Neuronal stem cell (in vitro differentiated cells): ENCODE measurements at regions not wholly inside any gene's neighbourhood (a gene's known extent, or its start where the extent isn't known, plus 50 kb on each side); places are given as distances from the start of the nearest gene placed in this dataset.

Experiments used
- DNase-seq: peaks from one replicate; pipeline ENCODE4 v3.0.0-alpha.2; 2013; ENCODE audit warnings: low spot score
- H2AFZ ChIP-seq: one replicate; pipeline ENCODE4 v1.6.1; 2013; ENCODE audit warnings: mild to moderate bottlenecking, low read length, inconsistent platforms
- H2AK5ac ChIP-seq: 2 replicates; pipeline ENCODE4 v1.6.1; 2013; ENCODE audit warnings: low read depth, mild to moderate bottlenecking, inconsistent platforms, low read length, moderate library complexity, mixed read lengths
- H2BK120ac ChIP-seq: 2 replicates; pipeline ENCODE4 v1.6.1; 2013; ENCODE audit warnings: low read depth, mild to moderate bottlenecking, inconsistent platforms, low read length, moderate library complexity, mixed read lengths
- H2BK12ac ChIP-seq: one replicate; pipeline ENCODE4 v1.6.1; 2013; ENCODE audit warnings: low read length, inconsistent platforms
- H2BK15ac ChIP-seq: 2 replicates; pipeline ENCODE4 v1.6.1; 2013; ENCODE audit warnings: mild to moderate bottlenecking, low read length, inconsistent platforms, mixed read lengths
- H2BK5ac ChIP-seq: one replicate; pipeline ENCODE4 v1.6.1; 2013; ENCODE audit warnings: inconsistent platforms, mild to moderate bottlenecking, low read length, moderate library complexity
- H3K14ac ChIP-seq: one replicate; pipeline ENCODE4 v1.6.1; 2013; ENCODE audit warnings: low read length, inconsistent platforms
- H3K18ac ChIP-seq: 2 replicates; pipeline ENCODE4 v1.6.1; 2013; ENCODE audit warnings: low read length, inconsistent platforms
- H3K23ac ChIP-seq: 2 replicates; pipeline ENCODE4 v1.6.1; 2013; ENCODE audit warnings: low read depth, mild to moderate bottlenecking, mixed read lengths, low read length, inconsistent platforms; ENCODE audit not compliant: poor library complexity
- H3K27ac ChIP-seq: replicated peaks from 3 replicates; pipeline ENCODE4 v1.5.1; 2013; ENCODE audit warnings: low read length, inconsistent platforms
- H3K27me3 ChIP-seq, 3 experiments: 2 replicates each; pipeline ENCODE4 v1.6.1; 2013; ENCODE audit warnings: low read length in 3 of 3, mild to moderate bottlenecking in 2 of 3, inconsistent platforms in 1 of 3, low read depth in 1 of 3, mixed read lengths in 1 of 3, moderate library complexity in 1 of 3; ENCODE audit not compliant: control insufficient read depth in 3 of 3, insufficient read depth in 3 of 3
- H3K36me3 ChIP-seq, 2 donors: replicated peaks in 1 of 2; 2 replicates each; pipeline ENCODE4 v1.6.1; 2013; ENCODE audit warnings: low read length in 2 of 2; ENCODE audit not compliant: control insufficient read depth in 2 of 2, insufficient read depth in 2 of 2
- H3K4ac ChIP-seq: 2 replicates; pipeline ENCODE4 v1.6.1; 2013; ENCODE audit warnings: inconsistent platforms, mild to moderate bottlenecking, low read length, moderate library complexity
- H3K4me1 ChIP-seq, 2 donors: 1 replicate in 1 of 2; 2 replicates in 1 of 2; pipeline ENCODE4 v1.6.1; 2013; ENCODE audit warnings: low read length in 2 of 2, low read depth in 1 of 2; ENCODE audit not compliant: control insufficient read depth in 2 of 2, insufficient read depth in 1 of 2
- H3K4me2 ChIP-seq: one replicate; pipeline ENCODE4 v1.6.1; 2013; ENCODE audit warnings: mild to moderate bottlenecking, low read length, inconsistent platforms; ENCODE audit not compliant: insufficient read depth, poor library complexity, severe bottlenecking
- H3K4me3 ChIP-seq, 2 donors: 2 replicates each; pipeline ENCODE4 v1.5.1; 2013; ENCODE audit warnings: low read length in 2 of 2, mild to moderate bottlenecking in 2 of 2, inconsistent platforms in 1 of 2, moderate library complexity in 1 of 2
- H3K79me1 ChIP-seq: one replicate; pipeline ENCODE4 v1.6.1; 2013; ENCODE audit warnings: low read depth, mild to moderate bottlenecking, inconsistent platforms, low read length, moderate library complexity
- H3K9ac ChIP-seq: one replicate; pipeline ENCODE4 v1.6.1; 2013; ENCODE audit warnings: mild to moderate bottlenecking, low read depth, low read length, inconsistent platforms; ENCODE audit not compliant: poor library complexity
- H3K9me3 ChIP-seq, 2 donors: replicated peaks in 1 of 2; 2 replicates each; pipeline versions ENCODE3 to v1.6.1; 2013; ENCODE audit warnings: low read length in 2 of 2, mild to moderate bottlenecking in 2 of 2, inconsistent platforms in 1 of 2, low read depth in 1 of 2, mixed read lengths in 1 of 2, moderate library complexity in 1 of 2; ENCODE audit not compliant: control insufficient read depth in 2 of 2, insufficient read depth in 1 of 2
- H4K8ac ChIP-seq: one replicate; pipeline ENCODE4 v1.6.1; 2013; ENCODE audit warnings: low read depth, mild to moderate bottlenecking, inconsistent platforms, low read length, moderate library complexity
- H4K91ac ChIP-seq: one replicate; pipeline ENCODE4 v1.6.1; 2013; ENCODE audit warnings: low read length, low read depth, mild to moderate bottlenecking, inconsistent platforms; ENCODE audit not compliant: poor library complexity
- WGBS, 2 donors: extraction: QIAGEN DNeasy Blood & Tissue Kit; methylation state at CpG; one replicate each; pipeline ENCODE4 v1.1.7; 2013; ENCODE audit warnings: missing lambda C conversion rate in 2 of 2, mixed read lengths in 1 of 2; ENCODE audit not compliant: insufficient read length in 2 of 2, insufficient replicate concordance in 1 of 2; ENCODE audit errors: extremely low coverage in 2 of 2; 5-methylcytosine and 5-hydroxymethylcytosine counted together

- Histone ChIP-seq H2BK120ac (no peak overlapping the region), H4K8ac (no peak overlapping the region), H3K79me1 (no peaks in the 10 kb centered on the region), H3K36me3 (no peaks in the 10 kb centered on the region), H3K14ac (no peak overlapping the region), H2BK12ac (no peak overlapping the region), H3K4ac (no peak overlapping the region), H2AK5ac (no peak overlapping the region), H4K91ac (no peak overlapping the region), H3K4me1 (no peaks in the 10 kb centered on the region), H3K9ac (no peak overlapping the region), H2BK5ac (no peak overlapping the region), H3K18ac (no peak overlapping the region), H3K9me3 (no peaks in the 10 kb centered on the region), H3K27ac (no peak overlapping the region), H3K27me3 (peaks cover 0 to 3% (median 0%) of the 10 kb centered on the region in 3 experiments), H3K4me3 (no peak overlapping the region), H2AFZ (no peak overlapping the region), H3K23ac (no peak overlapping the region), H2BK15ac (no peak overlapping the region), H3K4me2 (no peak overlapping the region)
- no peak for DNase-seq
- WGBS, 2 donors, result no CpG with 5 or more reads among the region's 4 CpGs
Observed at GRCh38 chr20:52268184-52268749, 76.7 kb upstream of the ZFP64 start.

GRCh38 chr20:52267418-52267817, 75.8 kb upstream of the ZFP64 start:
- H2BK15ac ChIP-seq, result no peak overlapping the region
- H3K14ac ChIP-seq, result no peak overlapping the region
- no peak overlapping the region for H2BK5ac ChIP-seq
- peaks cover 0 to 6% (median 0%) of the 10 kb centered on the region in 3 experiments for H3K27me3 ChIP-seq
- DNase-seq, result no peak
- no peak overlapping the region for H2AFZ ChIP-seq
- no peak overlapping the region for H3K4ac ChIP-seq
- no peak overlapping the region for H2BK120ac ChIP-seq
- no peak overlapping the region for H4K91ac ChIP-seq
- no peak overlapping the region for H3K4me3 ChIP-seq
- no peaks in the 10 kb centered on the region for H3K9me3 ChIP-seq
- no peak overlapping the region for H3K23ac ChIP-seq
- H4K8ac ChIP-seq, result no peak overlapping the region
- no peak overlapping the region for H2AK5ac ChIP-seq
- no peaks in the 10 kb centered on the region for H3K4me1 ChIP-seq
- no peak overlapping the region for H3K18ac ChIP-seq
- H3K4me2 ChIP-seq, result no peak overlapping the region
- H3K9ac ChIP-seq, result no peak overlapping the region
- no peak overlapping the region for H3K27ac ChIP-seq
- no peak overlapping the region for H2BK12ac ChIP-seq
- H3K36me3 ChIP-seq, result no peaks in the 10 kb centered on the region
- H3K79me1 ChIP-seq, result no peaks in the 10 kb centered on the region

- no peaks in the 10 kb centered on the region for H3K9me3 ChIP-seq
- WGBS, 2 donors, result no CpG with 5 or more reads among the region's 1 CpG
Observed at GRCh38 chr20:52263757-52264156, 72.2 kb upstream of the ZFP64 start.

GRCh38 chr20:52261792-52262191, 70.2 kb upstream of the ZFP64 start:
- Histone ChIP-seq H4K8ac (no peak overlapping the region), H3K4me1 (no peaks in the 10 kb centered on the region), H3K18ac (no peak overlapping the region), H3K23ac (no peak overlapping the region), H3K9me3 (no peaks in the 10 kb centered on the region), H2AFZ (no peak overlapping the region), H3K27ac (no peak overlapping the region), H3K9ac (no peak overlapping the region), H3K27me3 (peaks cover 0 to 6% (median 0%) of the 10 kb centered on the region in 3 experiments), H2BK5ac (no peak overlapping the region), H3K4me3 (no peak overlapping the region), H2BK15ac (no peak overlapping the region), H2BK120ac (no peak overlapping the region), H4K91ac (no peak overlapping the region), H3K79me1 (no peaks in the 10 kb centered on the region), H3K4ac (no peak overlapping the region), H3K14ac (no peak overlapping the region), H3K36me3 (no peaks in the 10 kb centered on the region), H2BK12ac (no peak overlapping the region), H3K4me2 (no peak overlapping the region), H2AK5ac (no peak overlapping the region)
- DNase-seq, result no peak

More at GRCh38 chr20:52263757-52264156, 72.2 kb upstream of the ZFP64 start:
- H2AFZ ChIP-seq, result no peak overlapping the region
- H2BK120ac ChIP-seq, result no peak overlapping the region
- no peak overlapping the region for H4K91ac ChIP-seq
- DNase-seq, result no peak
- H3K4me1 ChIP-seq, result no peaks in the 10 kb centered on the region
- H3K9ac ChIP-seq, result no peak overlapping the region
- H2BK15ac ChIP-seq, result no peak overlapping the region
- H3K27me3 ChIP-seq, result peaks cover 0 to 6% (median 0%) of the 10 kb centered on the region in 3 experiments
- H3K4ac ChIP-seq, result no peak overlapping the region
- no peak overlapping the region for H3K27ac ChIP-seq
- no peaks in the 10 kb centered on the region for H3K36me3 ChIP-seq
- no peak overlapping the region for H2BK12ac ChIP-seq
- no peak overlapping the region for H3K4me2 ChIP-seq
- no peak overlapping the region for H2BK5ac ChIP-seq
- H3K23ac ChIP-seq, result no peak overlapping the region
- H2AK5ac ChIP-seq, result no peak overlapping the region
- no peak overlapping the region for H3K4me3 ChIP-seq
- no peaks in the 10 kb centered on the region for H3K79me1 ChIP-seq
- H4K8ac ChIP-seq, result no peak overlapping the region
- H3K18ac ChIP-seq, result no peak overlapping the region
- no peak overlapping the region for H3K14ac ChIP-seq
